K562 (cell line): ENCODE measurements at regions not wholly inside any gene's neighbourhood (a gene's known extent, or its start where the extent isn't known, plus 50 kb on each side); places are given as distances from the start of the nearest gene placed in this dataset.

Experiments
- ATAC-seq: fragments of 200-7000 bp; cut with Tn5 transposase; 3 replicates; pipeline ENCODE4 v1.9.1; 2020; ENCODE audit warnings: moderate library complexity
- BruUV-seq: library from RNA; stranded (reverse); fragments of 400-500 nt; replicated peaks from 2 replicates; lab custom pipeline; 2021; lab: Mats Ljungman, UMichigan
- CTCF ChIA-PET: fragments of 300-600 bp; formaldehyde crosslinking; extraction: SDS; loops from one replicate; lab custom pipeline; 2021; ENCODE audit warnings: low intra/inter-chr PET ratio; lab: Yijun Ruan, JAX
- POLR2A ChIA-PET: fragments of 300-600, 350-650 bp; sonication (Branson Sonifier 250); formaldehyde crosslinking; extraction: SDS; loops from one replicate; lab custom pipeline; 2021; ENCODE audit warnings: antibody characterized with exemption, inconsistent platforms; lab: Yijun Ruan, JAX
- DNase-seq, 4 experiments: peaks; one replicate each; pipeline versions ENCODE4 v3.0.0 to v3.0.0-alpha.2; 2011 to 2018; ENCODE audit warnings: low spot score in 3 of 4, mixed read lengths in 3 of 4; ENCODE audit errors: extremely low read depth in 1 of 4
- FAIRE-seq: peaks from 2 replicates; lab custom pipeline; 2011; peaks lifted over from hg19 to GRCh38; lab: Jason Lieb, UNC
- H2AFZ ChIP-seq: 2 replicates; pipeline ENCODE4 v1.6.0; 2011; ENCODE audit warnings: low read depth, low read length, control low read depth, inconsistent platforms
- H3K27ac ChIP-seq: fragments of 200-600 bp; 3 replicates; pipeline ENCODE4 v1.8.0; 2011; ENCODE audit warnings: low read depth, mild to moderate bottlenecking, control low read depth, inconsistent platforms, low read length, moderate library complexity, mixed read lengths; ENCODE audit errors: extremely low read depth
- H3K27me3 ChIP-seq, 2 experiments: fragments of 300-600 bp in 1 of 2; 2 replicates in 1 of 2; 3 replicates in 1 of 2; pipeline versions ENCODE4 v1.6.0 to v1.8.0; 2011; ENCODE audit warnings: inconsistent platforms in 2 of 2, low read length in 2 of 2, mild to moderate bottlenecking in 1 of 2, mixed read lengths in 1 of 2, moderate library complexity in 1 of 2; ENCODE audit not compliant: control insufficient read depth in 2 of 2, insufficient read depth in 2 of 2
- H3K36me3 ChIP-seq: fragments of 300-600 bp; 3 replicates; pipeline ENCODE4 v1.8.0; 2011; ENCODE audit warnings: mild to moderate bottlenecking, low read length, inconsistent platforms; ENCODE audit not compliant: control insufficient read depth, insufficient read depth
- H3K4me1 ChIP-seq, 2 experiments: fragments of 200-600 bp in 1 of 2; replicated peaks in 1 of 2; 2 replicates in 1 of 2; 3 replicates in 1 of 2; pipeline versions ENCODE4 v1.5.1 to v1.8.0; 2011; ENCODE audit warnings: inconsistent platforms in 2 of 2, low read length in 2 of 2, mild to moderate bottlenecking in 1 of 2, mixed read lengths in 1 of 2, moderate library complexity in 1 of 2; ENCODE audit not compliant: control insufficient read depth in 2 of 2, insufficient read depth in 2 of 2
- H3K4me2 ChIP-seq: 2 replicates; pipeline ENCODE4 v1.6.1; 2011; ENCODE audit warnings: low read length, control low read depth, inconsistent platforms, mixed read lengths; ENCODE audit not compliant: insufficient read depth
- H3K4me3 ChIP-seq: fragments of 200-600 bp; sonication (generic), shearing (Covaris generic); 2 replicates; pipeline ENCODE4 v1.5.1; 2016; ENCODE audit warnings: control low read depth, inconsistent platforms
- H3K79me2 ChIP-seq: fragments of 200-600 bp; 3 replicates; pipeline ENCODE4 v1.8.0; 2011; ENCODE audit warnings: low read length, inconsistent platforms; ENCODE audit not compliant: control insufficient read depth, insufficient read depth
- H3K9ac ChIP-seq, 2 experiments: 2 replicates each; pipeline versions ENCODE4 v1.6.0 to v1.6.1; 2011; ENCODE audit warnings: low read depth in 2 of 2, low read length in 2 of 2, control low read depth in 1 of 2, inconsistent platforms in 1 of 2, mild to moderate bottlenecking in 1 of 2, mixed read lengths in 1 of 2; ENCODE audit not compliant: insufficient read depth in 1 of 2
- H3K9me1 ChIP-seq: one replicate; pipeline ENCODE4 v1.6.0; 2011; ENCODE audit warnings: inconsistent platforms, mild to moderate bottlenecking, low read length, moderate library complexity; ENCODE audit not compliant: control insufficient read depth, insufficient read depth
- H3K9me3 ChIP-seq: replicated peaks from 2 replicates; pipeline ENCODE4 v1.5.1; 2011; ENCODE audit warnings: low read depth, low read length, inconsistent platforms; ENCODE audit not compliant: control insufficient read depth, insufficient read depth
- H4K20me1 ChIP-seq: replicated peaks from 2 replicates; pipeline ENCODE4 v1.6.1; 2011; ENCODE audit warnings: low read length, inconsistent platforms, mixed read lengths; ENCODE audit not compliant: control insufficient read depth, insufficient read depth
- CREM ChIP-seq: IDR thresholded peaks from 2 replicates; pipeline ENCODE4 v1.6.1; 2014; ENCODE audit warnings: antibody characterized with exemption, low read depth
- FOXM1 ChIP-seq, 2 experiments: fragments of 450-650 bp in 1 of 2; sonication (generic) in 1 of 2; formaldehyde crosslinking in 1 of 2; IDR thresholded peaks; 2 replicates each; pipeline versions ENCODE4 v1.6.1 to v1.9.0; 2017 to 2022; ENCODE audit warnings: low read depth in 2 of 2, mild to moderate bottlenecking in 2 of 2, missing genetic modification reagents in 1 of 2, moderate library complexity in 1 of 2
- GABPB2 ChIP-seq: fragments of 250-450 bp; sonication (Bioruptor Pico); conservative IDR thresholded peaks from 2 replicates; pipeline ENCODE4 v1.5.1; 2021; ENCODE audit warnings: mild to moderate bottlenecking
- HDAC2 ChIP-seq: fragments of 450-650 bp; IDR thresholded peaks from 2 replicates; pipeline ENCODE4 v1.6.1; 2016; ENCODE audit warnings: mild to moderate bottlenecking
- NFYB ChIP-seq: IDR thresholded peaks from 2 replicates; pipeline ENCODE4 v1.6.1; 2011; ENCODE audit warnings: mild to moderate bottlenecking, moderate library complexity; ENCODE audit not compliant: insufficient read length; ENCODE audit errors: extremely low read depth
- RBM34 ChIP-seq: fragments of 200-400 bp; formaldehyde crosslinking; IDR thresholded peaks from 2 replicates; pipeline ENCODE4 v1.6.1; 2018; ENCODE audit warnings: low read length, borderline replicate concordance; ENCODE audit not compliant: insufficient read depth
- TEAD1 ChIP-seq, 2 experiments: fragments of 450-650 bp in 1 of 2; sonication (generic) in 1 of 2; formaldehyde crosslinking; IDR thresholded peaks; 2 replicates each; pipeline versions ENCODE4 v1.4.0 to v1.8.0; 2020 to 2022; ENCODE audit warnings: mild to moderate bottlenecking in 2 of 2, missing genetic modification reagents in 1 of 2
- TFE3 ChIP-seq: fragments of 450-650 bp; formaldehyde crosslinking; IDR thresholded peaks from 2 replicates; pipeline ENCODE4 v1.4.0; 2020; ENCODE audit warnings: mild to moderate bottlenecking, mixed read lengths
- ZNF551 ChIP-seq: fragments of 250-450 bp; sonication (Bioruptor Pico); IDR thresholded peaks from 2 replicates; pipeline ENCODE4 v1.5.0; 2021; ENCODE audit warnings: mild to moderate bottlenecking, moderate library complexity
- in situ Hi-C: fragments of 300-500 bp; cut with MboI; formaldehyde crosslinking; loops from 4 replicates; pipeline ENCODE4 v1.15.0; 2018; ENCODE audit warnings: inconsistent platforms, mixed read lengths
- intact Hi-C: fragments of 100-400 bp; cut with micrococcal nuclease; formaldehyde crosslinking; loops from 2 replicates; pipeline ENCODE4 v1.14.2; 2022

DNA sequence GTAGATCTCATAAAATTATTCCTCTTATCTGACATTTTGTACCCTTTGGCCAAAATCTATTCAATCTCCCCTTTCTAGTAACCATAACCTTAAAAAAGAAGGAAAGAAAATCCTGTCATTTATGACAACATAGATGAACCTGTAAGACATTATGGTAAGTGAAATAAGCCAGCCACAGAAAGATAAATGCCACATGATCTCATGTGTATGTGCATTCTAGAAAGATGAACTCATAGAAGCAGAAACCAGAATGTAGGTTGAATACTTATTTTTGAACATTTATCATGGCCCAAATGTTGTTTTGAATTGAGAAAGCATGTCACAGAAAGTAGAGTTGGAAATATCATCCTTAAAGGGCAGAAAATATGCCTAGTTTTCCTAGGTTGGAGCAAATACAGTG, 1053.6 kb downstream of the SLC6A15 start:
- no peak overlapping the region for H3K4me2 ChIP-seq
- no TSS peak for BruUV-seq
- no peaks in the 10 kb centered on the region for H3K9me1 ChIP-seq
- ATAC-seq: no peak
- no peak for DNase-seq
- H4K20me1 ChIP-seq: no peaks in the 10 kb centered on the region
- CTCF ChIA-PET: no interaction called here
- in situ Hi-C loops (no loop called here), intact Hi-C loops (no loop called here)
- POLR2A ChIA-PET: no interaction called here
- no peak for FAIRE-seq
- no peak overlapping the region for H3K4me3 ChIP-seq
- H3K27ac ChIP-seq: no peak overlapping the region
- no peaks in the 10 kb centered on the region for H3K36me3 ChIP-seq
- TF ChIP-seq FOXM1 (IDR thresholded peaks at IDR 0.05; ENCODE audit: low read depth) (no peak), FOXM1 (CRISPR knock-in tag; IDR thresholded peaks at IDR 0.05; ENCODE audit: low read depth) (no peak), RBM34 (no peak), CREM (no peak), TFE3 (CRISPR knock-in tag) (no peak), NFYB (no peak), ZNF551 (CRISPR knock-in tag) (no peak), TEAD1 (CRISPR knock-in tag; IDR thresholded peaks at IDR 0.05) (no peak), GABPB2 (no peak), HDAC2 (no peak)
- H3K9me3 ChIP-seq: no peaks in the 10 kb centered on the region; the same call in 1 of the 2 replicates
- no peak overlapping the region for H3K9ac ChIP-seq
- H3K4me1 ChIP-seq: no peaks in the 10 kb centered on the region
- H3K27me3 ChIP-seq: no peaks in the 10 kb centered on the region
- H2AFZ ChIP-seq: no peak overlapping the region
- no peaks in the 10 kb centered on the region for H3K79me2 ChIP-seq
